H1 (cell line): ENCODE measurements at regions not wholly inside any gene's neighbourhood (a gene's known extent, or its start where the extent isn't known, plus 50 kb on each side); places are given as distances from the start of the nearest gene placed in this dataset.

ENCODE experiments used
- ASH2L ChIP-seq: fragments of 200-600, 300-600 bp; sonication (generic); IDR thresholded peaks from one replicate; pipeline ENCODE4 v1.7.1; 2017; ENCODE audit warnings: low read length
- CBX8 ChIP-seq: fragments of 300-800, 300-1000 bp; sonication (generic); IDR thresholded peaks from 2 replicates; pipeline ENCODE4 v1.7.1; 2016; ENCODE audit warnings: low read depth, low read length, borderline replicate concordance
- TF ChIP-seq, protein P1 (sequence below): IDR thresholded peaks from 2 replicates; pipeline ENCODE4 v1.6.1; 2012; ENCODE audit warnings: inconsistent platforms

- TF ChIP-seq ASH2L, result no peak
- TF ChIP-seq, protein P1, sequence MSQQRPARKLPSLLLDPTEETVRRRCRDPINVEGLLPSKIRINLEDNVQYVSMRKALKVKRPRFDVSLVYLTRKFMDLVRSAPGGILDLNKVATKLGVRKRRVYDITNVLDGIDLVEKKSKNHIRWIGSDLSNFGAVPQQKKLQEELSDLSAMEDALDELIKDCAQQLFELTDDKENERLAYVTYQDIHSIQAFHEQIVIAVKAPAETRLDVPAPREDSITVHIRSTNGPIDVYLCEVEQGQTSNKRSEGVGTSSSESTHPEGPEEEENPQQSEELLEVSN, result no peak
- no peak for TF ChIP-seq CBX8
Measured at GRCh38 chr1:234683861-234684632, 74.1 kb upstream of the IRF2BP2 start (continued).
